ENCODE measurements at regions not wholly inside any gene's neighbourhood (a gene's known extent, or its start where the extent isn't known, plus 50 kb on each side); places are given as distances from the start of the nearest gene placed in this dataset.
"Not testable (repeated sequence)": the region's sequence is repeated elsewhere in the genome, so short reads cannot be mapped to it uniquely, and the experiment has no call there.

GRCh38 chr14:106626942-106627588 lies 1100.7 kb downstream of the TMEM121 start:
- not testable (repeated sequence) for H3K4me3 ChIP-seq (ENCODE audit: low read depth, low read length); DNase-seq (ENCODE audit: low read depth)
- TF ChIP-seq CTCF (IDR thresholded peaks at IDR 0.05; ENCODE audit: insufficient read depth, low read depth, low read length), result peak; percentile 7

- H3K4me3 ChIP-seq (ENCODE audit: low read depth, low read length), result no peak overlapping the region
- DNase-seq (ENCODE audit: low read depth), result no peak
- TF ChIP-seq CTCF (IDR thresholded peaks at IDR 0.05; ENCODE audit: insufficient read depth, low read depth, low read length), result no peak
Measured at GRCh38 chr14:106631879-106632278, 1105.5 kb downstream of the TMEM121 start.

GRCh38 chr14:106633721-106634120 lies 1107.3 kb downstream of the TMEM121 start:
- no peak overlapping the region for H3K4me3 ChIP-seq (ENCODE audit: low read depth, low read length)
- DNase-seq (ENCODE audit: low read depth), result no peak
- TF ChIP-seq CTCF (IDR thresholded peaks at IDR 0.05; ENCODE audit: insufficient read depth, low read depth, low read length), result no peak

DNA sequence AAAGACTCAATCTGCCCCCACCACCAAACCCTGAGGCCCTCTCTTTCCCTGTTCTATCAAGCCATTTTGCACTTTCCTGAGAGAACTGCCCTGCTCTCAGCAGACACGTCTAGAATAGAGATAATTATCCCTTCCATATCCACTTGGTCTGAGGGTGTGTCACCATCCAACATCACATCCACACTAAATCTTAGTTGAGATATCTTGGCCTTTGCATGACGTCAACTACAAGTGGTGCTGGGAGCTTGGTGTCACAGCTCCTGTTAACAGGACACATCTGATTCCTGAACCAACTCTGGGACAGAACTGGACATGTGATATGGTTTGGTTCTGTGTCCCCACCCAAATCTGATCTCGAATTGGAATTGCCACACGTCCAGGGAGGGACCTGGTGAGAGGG lies 1109.2 kb downstream of the TMEM121 start:
- H3K4me3 ChIP-seq (ENCODE audit: low read depth, low read length), result no peak overlapping the region
- no peak for TF ChIP-seq CTCF (IDR thresholded peaks at IDR 0.05; ENCODE audit: insufficient read depth, low read depth, low read length)
- DNase-seq (ENCODE audit: low read depth), result no peak

DNA sequence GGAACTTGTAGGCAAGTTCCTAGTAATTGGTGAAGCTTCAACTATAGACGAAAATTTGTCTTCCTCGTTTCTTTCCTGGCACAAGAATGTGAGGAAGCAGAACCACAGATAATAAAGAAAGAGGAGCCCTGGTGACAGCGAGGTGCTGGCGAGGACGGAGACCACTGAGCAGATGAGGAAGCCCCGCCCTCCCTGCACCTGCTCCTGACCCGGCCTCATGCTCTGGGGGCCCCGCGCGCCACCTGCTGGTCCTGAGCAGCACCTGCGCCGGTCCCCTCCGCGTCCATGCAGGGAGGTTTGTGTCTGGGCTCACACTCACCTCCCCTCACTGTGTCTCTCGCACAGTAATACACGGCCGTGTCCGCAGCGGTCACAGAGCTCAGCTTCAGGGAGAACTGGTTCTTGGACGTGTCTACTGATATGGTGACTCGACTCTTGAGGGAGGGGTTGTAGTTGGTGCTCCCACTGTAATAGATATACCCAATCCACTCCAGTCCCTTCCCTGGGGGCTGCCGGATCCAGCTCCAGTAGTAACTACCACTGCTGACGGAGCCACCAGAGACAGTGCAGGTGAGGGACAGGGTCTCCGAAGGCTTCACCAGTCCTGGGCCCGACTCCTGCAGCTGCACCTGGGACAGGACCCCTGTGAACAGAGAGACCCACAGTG lies 1112.5 kb downstream of the TMEM121 start:
- not testable (repeated sequence) for DNase-seq (ENCODE audit: low read depth); H3K4me3 ChIP-seq (ENCODE audit: low read depth, low read length)

GRCh38 chr14:106642090-106642489 lies 1115.7 kb downstream of the TMEM121 start:
- no peak for TF ChIP-seq CTCF (IDR thresholded peaks at IDR 0.05; ENCODE audit: insufficient read depth, low read depth, low read length)
- no peak overlapping the region for H3K4me3 ChIP-seq (ENCODE audit: low read depth, low read length)
- DNase-seq (ENCODE audit: low read depth), result no peak

GRCh38 chr14:106642971-106643370 lies 1116.6 kb downstream of the TMEM121 start:
- H3K4me3 ChIP-seq (ENCODE audit: low read depth, low read length); DNase-seq (ENCODE audit: low read depth): not testable (repeated sequence)

- DNase-seq (ENCODE audit: low read depth); H3K4me3 ChIP-seq (ENCODE audit: low read depth, low read length): not testable (repeated sequence)
Measured at GRCh38 chr14:106648874-106649273, 1122.5 kb downstream of the TMEM121 start.

Measured in fibroblast of villous mesenchyme (primary cell).